ENCODE measurements at regions not wholly inside any gene's neighbourhood (a gene's known extent, or its start where the extent isn't known, plus 50 kb on each side); places are given as distances from the start of the nearest gene placed in this dataset.

- Histone ChIP-seq H3K9me3 (no peaks in the 10 kb centered on the region), H3K36me3 (no peaks in the 10 kb centered on the region), H3K4me3 (no peak overlapping the region), H3K27me3 (no peaks in the 10 kb centered on the region)
- no peak for DNase-seq
Observed at GRCh38 chr3:30103186-30103585, 503.2 kb upstream of the TGFBR2 start.

GRCh38 chr3:30107531-30107930, 498.9 kb upstream of the TGFBR2 start:
- Histone ChIP-seq H3K27me3 (no peaks in the 10 kb centered on the region), H3K9me3 (no peaks in the 10 kb centered on the region), H3K4me3 (no peak overlapping the region), H3K36me3 (no peaks in the 10 kb centered on the region)
- no peak for DNase-seq

GRCh38 chr3:30112411-30112810, 494.0 kb upstream of the TGFBR2 start:
- Histone ChIP-seq H3K27me3 (no peaks in the 10 kb centered on the region), H3K4me3 (no peak overlapping the region), H3K36me3 (no peaks in the 10 kb centered on the region), H3K9me3 (no peaks in the 10 kb centered on the region)
- DNase-seq = no peak

GRCh38 chr3:30112902-30113484, 493.4 kb upstream of the TGFBR2 start:
- H3K4me3 ChIP-seq = no peak overlapping the region
- H3K36me3 ChIP-seq = no peaks in the 10 kb centered on the region
- no peak for DNase-seq
- H3K27me3 ChIP-seq = no peaks in the 10 kb centered on the region
- H3K9me3 ChIP-seq = no peaks in the 10 kb centered on the region

- H3K27me3 ChIP-seq = no peaks in the 10 kb centered on the region
- H3K36me3 ChIP-seq = no peaks in the 10 kb centered on the region
- H3K4me3 ChIP-seq = no peak overlapping the region
- H3K9me3 ChIP-seq = no peaks in the 10 kb centered on the region
- no peak for DNase-seq
Observed at GRCh38 chr3:30113906-30114305, 492.5 kb upstream of the TGFBR2 start.

- no peak for DNase-seq
- H3K27me3 ChIP-seq = no peaks in the 10 kb centered on the region
Observed at GRCh38 chr3:30114918-30115317, 491.5 kb upstream of the TGFBR2 start.

GRCh38 chr3:30122359-30122758, 484.0 kb upstream of the TGFBR2 start:
- no peak overlapping the region for H3K4me3 ChIP-seq
- no peaks in the 10 kb centered on the region for H3K36me3 ChIP-seq
- no peaks in the 10 kb centered on the region for H3K27me3 ChIP-seq
- no peaks in the 10 kb centered on the region for H3K9me3 ChIP-seq
- no peak for DNase-seq

More at GRCh38 chr3:30114918-30115317, 491.5 kb upstream of the TGFBR2 start:
- H3K4me3 ChIP-seq = no peak overlapping the region
- H3K9me3 ChIP-seq = no peaks in the 10 kb centered on the region
- H3K36me3 ChIP-seq = no peaks in the 10 kb centered on the region

DNA sequence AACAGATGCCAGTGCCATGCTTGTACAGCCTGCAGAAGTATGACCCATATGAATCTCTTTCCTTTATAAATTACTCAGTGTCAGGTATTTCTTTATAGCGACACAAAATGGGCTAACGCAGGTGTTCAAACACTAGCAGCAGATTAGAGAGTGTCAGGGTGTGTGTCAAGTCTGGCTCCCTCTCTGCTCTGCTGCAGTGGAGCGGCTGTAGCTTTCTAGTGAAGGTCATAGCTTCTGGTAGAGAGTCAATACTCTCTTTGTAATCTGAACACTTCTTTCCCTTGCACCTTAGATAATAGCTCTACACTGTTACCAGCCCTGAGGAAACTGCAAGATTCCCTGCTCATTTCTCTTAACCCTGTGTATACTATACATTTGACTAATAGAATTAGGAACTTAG, 483.2 kb upstream of the TGFBR2 start:
- Histone ChIP-seq H3K27me3 (no peaks in the 10 kb centered on the region), H3K36me3 (no peaks in the 10 kb centered on the region), H3K9me3 (no peaks in the 10 kb centered on the region), H3K4me3 (no peak overlapping the region)
- DNase-seq = no peak

- no peaks in the 10 kb centered on the region for H3K9me3 ChIP-seq
- no peaks in the 10 kb centered on the region for H3K36me3 ChIP-seq
- no peak for DNase-seq
- no peaks in the 10 kb centered on the region for H3K27me3 ChIP-seq
- no peak overlapping the region for H3K4me3 ChIP-seq
Observed at GRCh38 chr3:30123755-30124154, 482.6 kb upstream of the TGFBR2 start.

DNA sequence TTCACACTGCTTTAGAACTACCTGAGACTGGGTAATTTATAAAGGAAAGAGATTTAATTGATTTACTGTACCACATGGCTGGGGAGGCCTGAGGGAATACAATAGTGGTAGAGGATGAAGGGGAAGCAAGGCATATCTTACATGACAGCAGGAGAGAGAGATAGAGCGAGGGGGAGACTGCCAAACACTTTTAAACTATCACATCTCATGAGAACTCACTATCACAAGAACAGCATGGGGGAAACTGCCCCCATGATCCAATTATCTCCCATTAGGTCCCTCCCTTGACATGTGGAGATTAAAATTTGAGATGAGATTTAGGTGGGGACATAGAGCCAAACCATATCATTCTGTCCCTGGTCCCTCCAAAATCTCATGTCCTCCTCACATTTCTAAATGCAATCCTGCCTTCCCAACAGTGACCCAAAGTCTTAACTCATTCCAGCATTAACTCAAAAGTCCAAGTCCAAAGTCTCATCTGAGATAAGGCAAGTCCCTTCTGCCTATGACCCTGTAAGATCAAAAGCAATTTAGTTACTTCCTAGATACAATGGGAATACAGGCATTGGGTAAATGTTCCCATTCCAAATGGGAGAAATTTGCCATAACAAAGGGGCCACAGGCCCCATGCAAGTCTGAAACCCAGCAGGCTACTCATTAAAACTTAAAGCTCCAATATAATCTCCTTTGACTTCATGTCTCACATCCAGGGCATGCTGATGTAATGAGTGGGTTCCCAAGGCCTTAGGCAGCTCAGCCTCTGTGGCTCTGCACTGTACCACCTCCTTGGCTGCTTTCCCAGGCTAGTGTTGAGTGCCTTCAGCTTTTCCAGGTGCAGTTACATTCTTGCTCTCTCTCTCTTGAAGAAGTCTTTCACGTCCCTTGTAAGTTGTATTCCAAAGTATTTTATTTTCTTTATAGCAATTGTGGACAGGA, 481.7 kb upstream of the TGFBR2 start:
- H3K9me3 ChIP-seq = no peaks in the 10 kb centered on the region
- no peak overlapping the region for H3K4me3 ChIP-seq
- H3K27me3 ChIP-seq = no peaks in the 10 kb centered on the region
- H3K36me3 ChIP-seq = no peaks in the 10 kb centered on the region
- DNase-seq = no peak

DNA sequence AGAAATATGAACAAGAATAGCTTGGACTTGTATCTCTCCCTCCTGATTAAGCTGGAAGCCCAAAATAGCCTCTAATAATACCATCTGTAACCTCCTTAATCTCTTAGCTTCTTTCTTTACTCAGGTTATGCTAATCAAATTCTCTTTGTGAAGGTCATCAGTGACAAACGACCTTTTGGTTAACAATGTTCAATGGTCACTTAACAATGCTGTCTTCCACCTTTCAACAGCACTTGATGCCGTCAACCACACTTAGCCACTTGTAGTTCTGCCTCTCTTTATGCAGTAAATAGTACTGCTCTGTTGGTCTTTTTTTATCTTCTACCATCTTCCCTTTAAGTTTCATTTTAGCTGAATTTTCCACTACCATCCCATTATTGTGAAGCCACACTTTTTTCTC, 476.6 kb upstream of the TGFBR2 start:
- Histone ChIP-seq H3K4me3 (no peak overlapping the region), H3K9me3 (no peaks in the 10 kb centered on the region), H3K27me3 (no peaks in the 10 kb centered on the region), H3K36me3 (no peaks in the 10 kb centered on the region)
- no peak for DNase-seq

GRCh38 chr3:30130391-30130790, 476.0 kb upstream of the TGFBR2 start:
- H3K4me3 ChIP-seq = no peak overlapping the region
- H3K27me3 ChIP-seq = no peaks in the 10 kb centered on the region
- no peak for DNase-seq
- H3K9me3 ChIP-seq = no peaks in the 10 kb centered on the region
- H3K36me3 ChIP-seq = no peaks in the 10 kb centered on the region

DNA sequence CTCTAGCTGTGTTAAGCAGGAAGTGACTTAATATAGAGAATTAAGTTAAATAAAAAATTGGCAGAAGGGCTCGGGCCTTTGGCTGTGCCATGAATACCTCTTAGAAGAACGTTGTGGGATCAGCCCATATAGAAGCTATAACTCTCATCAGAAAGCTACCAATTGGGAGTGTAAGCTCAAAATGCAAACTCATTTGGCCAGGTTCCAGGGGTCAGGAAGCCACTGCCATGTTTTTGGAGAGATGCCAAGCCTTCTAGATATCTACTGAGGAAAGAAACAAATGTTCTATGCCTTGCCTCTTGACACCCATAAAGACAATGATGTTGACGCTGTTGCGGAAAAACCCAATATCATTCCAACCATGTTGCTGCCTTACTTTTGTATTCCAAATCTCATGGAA, 475.2 kb upstream of the TGFBR2 start:
- Histone ChIP-seq H3K27me3 (no peaks in the 10 kb centered on the region), H3K4me3 (no peak overlapping the region), H3K36me3 (no peaks in the 10 kb centered on the region), H3K9me3 (no peaks in the 10 kb centered on the region)
- DNase-seq = no peak

DNA sequence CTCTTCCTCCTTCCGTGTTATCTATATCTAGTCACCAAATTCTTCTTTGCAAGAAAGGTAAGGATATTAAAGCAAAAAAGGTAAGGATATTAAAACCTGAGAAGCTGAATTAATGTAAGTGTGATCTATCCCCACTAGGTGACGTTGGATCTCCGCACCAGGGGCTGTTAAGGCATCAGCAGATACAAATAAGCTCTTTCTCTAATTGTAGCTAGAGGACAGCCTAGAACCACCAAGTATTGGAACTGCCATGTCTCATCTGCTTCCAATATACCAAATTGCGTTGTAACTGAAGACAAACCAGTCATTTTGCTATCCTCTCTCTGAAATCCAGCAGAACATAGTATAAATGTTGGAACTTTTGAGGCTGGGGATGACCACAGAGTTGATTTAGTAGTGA, 471.2 kb upstream of the TGFBR2 start:
- no peak for DNase-seq
- Histone ChIP-seq H3K36me3 (no peaks in the 10 kb centered on the region), H3K9me3 (no peaks in the 10 kb centered on the region), H3K4me3 (no peak overlapping the region), H3K27me3 (no peaks in the 10 kb centered on the region)

DNA sequence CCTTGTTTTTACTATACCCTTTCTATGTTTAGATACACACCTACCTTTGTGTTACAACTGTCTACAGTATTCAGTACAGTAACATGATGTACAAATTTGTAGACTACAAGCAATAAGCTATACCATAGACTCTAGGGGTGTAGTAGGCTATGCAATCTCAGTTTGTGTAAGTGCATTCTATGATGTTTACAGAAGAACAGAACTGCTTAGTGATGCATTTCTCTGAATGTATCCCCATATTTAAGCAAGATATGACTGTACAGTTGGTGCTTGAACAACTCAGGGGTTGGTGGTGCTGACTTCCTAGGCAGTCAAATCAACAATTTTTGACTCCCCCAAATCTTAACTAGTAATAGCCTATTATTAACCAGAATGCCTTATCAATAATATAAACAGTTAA, 467.1 kb upstream of the TGFBR2 start:
- Histone ChIP-seq H3K36me3 (no peaks in the 10 kb centered on the region), H3K4me3 (no peak overlapping the region), H3K9me3 (no peaks in the 10 kb centered on the region), H3K27me3 (no peaks in the 10 kb centered on the region)
- no peak for DNase-seq

GRCh38 chr3:30140356-30141075, 465.9 kb upstream of the TGFBR2 start:
- no peaks in the 10 kb centered on the region for H3K27me3 ChIP-seq
- DNase-seq = no peak

DNA sequence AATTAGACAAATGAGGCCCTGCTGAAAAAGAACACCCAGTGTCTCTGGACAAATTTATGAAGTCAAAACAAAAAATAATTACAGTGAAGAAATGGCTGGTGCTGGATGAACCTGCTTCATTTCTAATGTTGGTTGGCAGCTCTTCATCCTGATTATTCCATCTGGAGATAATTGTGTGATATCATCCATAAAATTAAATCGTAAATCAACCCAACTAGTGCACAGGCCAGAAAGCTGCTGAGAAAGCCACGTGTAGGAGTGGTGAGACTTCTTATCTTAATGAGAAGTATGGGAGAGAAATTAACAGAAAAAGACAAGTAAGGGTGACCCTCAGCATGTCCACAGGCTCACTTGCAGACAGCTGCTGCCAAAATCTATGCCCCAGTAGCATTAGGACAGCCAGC, 465.2 kb upstream of the TGFBR2 start:
- DNase-seq = no peak
- Histone ChIP-seq H3K27me3 (no peaks in the 10 kb centered on the region), H3K36me3 (no peaks in the 10 kb centered on the region)

More at GRCh38 chr3:30140356-30141075, 465.9 kb upstream of the TGFBR2 start:
- H3K36me3 ChIP-seq = no peaks in the 10 kb centered on the region
- no peak overlapping the region for H3K4me3 ChIP-seq
- no peaks in the 10 kb centered on the region for H3K9me3 ChIP-seq

More for the DNA sequence above, 465.2 kb upstream of the TGFBR2 start:
- Histone ChIP-seq H3K9me3 (no peaks in the 10 kb centered on the region), H3K4me3 (no peak overlapping the region)

All from MG63 (cell line).